Heart right ventricle (tissue), 16 donors: ENCODE measurements at regions not wholly inside any gene's neighbourhood (a gene's known extent, or its start where the extent isn't known, plus 50 kb on each side); places are given as distances from the start of the nearest gene placed in this dataset.

Experiments used
- ATAC-seq, 8 donors: fragments of 200-7000 bp; cut with Tn5 transposase; one replicate each; pipeline ENCODE4 v1.9.1; 2020; ENCODE audit warnings: mild to moderate bottlenecking in 8 of 8, moderate library complexity in 8 of 8, moderate number of reproducible peaks in 1 of 8
- DNase-seq, 2 donors: peaks; one replicate each; pipeline ENCODE4 v3.0.0-alpha.2; 2020
- H3K27ac ChIP-seq, 10 donors: fragments of 200-600 bp; sonication (generic) in 2 of 10; one replicate each; pipeline versions ENCODE4 v1.5.0 to v1.8.0; 2020 to 2022; ENCODE audit warnings: mild to moderate bottlenecking in 3 of 10
- H3K27me3 ChIP-seq, 7 donors: fragments of 200-600 bp; one replicate each; pipeline ENCODE4 v1.8.0; 2021 to 2022; ENCODE audit warnings: mild to moderate bottlenecking in 2 of 7
- H3K36me3 ChIP-seq, 9 donors: fragments of 200-600 bp; sonication (generic) in 1 of 9; one replicate each; pipeline versions ENCODE4 v1.5.0 to v1.8.0; 2020 to 2022; ENCODE audit warnings: mild to moderate bottlenecking in 2 of 9
- H3K4me1 ChIP-seq, 9 donors: fragments of 200-600 bp; sonication (generic) in 1 of 9; one replicate each; pipeline versions ENCODE4 v1.5.0 to v1.8.0; 2020 to 2022; ENCODE audit warnings: mild to moderate bottlenecking in 4 of 9
- H3K4me3 ChIP-seq, 10 donors: fragments of 200-600 bp; sonication (generic) in 2 of 10; one replicate each; pipeline versions ENCODE4 v1.5.0 to v1.8.0; 2020 to 2022; ENCODE audit warnings: mild to moderate bottlenecking in 7 of 10, moderate library complexity in 2 of 10
- H3K9me3 ChIP-seq, 11 donors: fragments of 200-600 bp in 10 of 11; sonication (generic) in 2 of 11; one replicate each; pipeline versions ENCODE4 v1.5.0 to v1.8.0; 2013 to 2022; ENCODE audit warnings: mild to moderate bottlenecking in 2 of 11, control low read depth in 1 of 11, moderate library complexity in 1 of 11
- CTCF ChIP-seq, 9 donors: fragments of 200-600 bp; sonication (generic) in 2 of 9; IDR thresholded peaks; one replicate each; pipeline versions ENCODE4 v1.5.0 to v1.8.0; 2021 to 2022; ENCODE audit warnings: antibody characterized with exemption in 9 of 9, mild to moderate bottlenecking in 5 of 9, moderate library complexity in 1 of 9
- WGBS, 2 donors: extraction: QIAGEN DNeasy Blood & Tissue Kit; methylation state at CpG; one replicate each; pipeline ENCODE4 v1.1.7; 2013; ENCODE audit warnings: inconsistent platforms in 1 of 2; 5-methylcytosine and 5-hydroxymethylcytosine counted together
- intact Hi-C, 10 donors: fragments of 100-400 bp; cut with DNase I; formaldehyde crosslinking; loops; one replicate each; pipeline versions ENCODE4 v1.11.1 to v1.14.2; 2022
- donor health status: Arrhythmogenic right ventricular cardiomyopathy.
- donor health status: ischemic (EF 13 %, LVEDD 7.1; RV severe dilation, severe dysfunction).
- donor health status: healthy with polysubstance abuse.
- donor health status: DM: no; HTN: yes; CAD: no.
- donor health status: DM: no; HTN: no; CAD: no.
- donor health status: ischemic (EF 25% LVEDD 6.9; RV normal size, moderate dysfunction).
- donor health status: ischemic (EF 25% LVEDD 5.7; RV mildly dilated, moderate dysfunction).
- donor health status: healthy.
- donor health status: DM: yes; HTN: yes; CAD: no.
- donor health status: Ischemic cardiomyopathy.
- donor health status: ischemic (EF 35%, LVEDD 5.7; RV mildly dilated, moderate dysfunction).
- donor health status: nonischemic (EF 11% LVEDD 7.7; RV severe dilation, severe dysfunction).
- donor health status: DM: yes; HTN: yes; CAD: no.
- donor health status: PGD.
- donor health status: ischemic (EF 29% LVEDD 5.4; RV normal size, mild dysfunction).
- donor health status: nonischemic (EF 23%, LVEDD 6.1; RV moderate dilation, normal function).

GRCh38 chr4:115660465-115660864, 547.0 kb upstream of the NDST4 start:
- Histone ChIP-seq H3K4me3 (no peak overlapping the region), H3K4me1 (no peaks in the 10 kb centered on the region), H3K27me3 (no peaks in the 10 kb centered on the region), H3K9me3 (no peaks in the 10 kb centered on the region), H3K27ac (no peak overlapping the region), H3K36me3 (no peaks in the 10 kb centered on the region)
- ATAC-seq (no peak), DNase-seq (no peak)
- intact Hi-C loops, result no loop called here
- WGBS, 2 donors, result 87 to 90% methylated on average over 3 of the region's 3 CpGs
- TF ChIP-seq CTCF (IDR thresholded peaks at IDR 0.05), result no peak

GRCh38 chr4:115657991-115658650, 544.7 kb upstream of the NDST4 start:
- intact Hi-C loops, result no loop called here
- Histone ChIP-seq H3K27ac (no peak overlapping the region), H3K27me3 (no peaks in the 10 kb centered on the region), H3K36me3 (no peaks in the 10 kb centered on the region), H3K9me3 (peaks cover 0 to 3% (median 0%) of the 10 kb centered on the region in 11 donors), H3K4me1 (no peaks in the 10 kb centered on the region), H3K4me3 (no peak overlapping the region)
- no peak for DNase-seq
- no peak for TF ChIP-seq CTCF (IDR thresholded peaks at IDR 0.05)
- no peak for ATAC-seq
- WGBS, 2 donors, result 68 to 77% methylated on average over 4 of the region's 4 CpGs

- intact Hi-C loops, result no loop called here
- no peak for TF ChIP-seq CTCF (IDR thresholded peaks at IDR 0.05)
- Histone ChIP-seq H3K27ac (no peak overlapping the region), H3K36me3 (no peaks in the 10 kb centered on the region), H3K4me3 (no peak overlapping the region), H3K9me3 (peaks cover 0 to 3% (median 0%) of the 10 kb centered on the region in 11 donors), H3K27me3 (no peaks in the 10 kb centered on the region), H3K4me1 (no peaks in the 10 kb centered on the region)
- no peak for ATAC-seq
- 29 to 58% methylated on average over 1 of the region's 1 CpG for WGBS, 2 donors
- DNase-seq, result no peak
Measured at GRCh38 chr4:115655626-115656025, 542.2 kb upstream of the NDST4 start.

- no peak for TF ChIP-seq CTCF (IDR thresholded peaks at IDR 0.05)
- Histone ChIP-seq H3K4me3 (no peak overlapping the region), H3K36me3 (no peaks in the 10 kb centered on the region), H3K9me3 (no peaks in the 10 kb centered on the region), H3K27ac (no peak overlapping the region), H3K4me1 (no peaks in the 10 kb centered on the region), H3K27me3 (no peaks in the 10 kb centered on the region)
- DNase-seq (no peak), ATAC-seq (no peak)
- WGBS, 2 donors, result 59 to 76% methylated on average over 1 of the region's 1 CpG
- intact Hi-C loops, result no loop called here
Measured at GRCh38 chr4:115648786-115649185, 535.4 kb upstream of the NDST4 start.
